ENCODE measurements at regions not wholly inside any gene's neighbourhood (a gene's known extent, or its start where the extent isn't known, plus 50 kb on each side); places are given as distances from the start of the nearest gene placed in this dataset.
A peak's percentile ranks its signal among the peaks of the same experiment; 100 is the strongest.
"Not testable (repeated sequence)": the region's sequence is repeated elsewhere in the genome, so short reads cannot be mapped to it uniquely, and the experiment has no call there.

- no peak for ATAC-seq (ENCODE audit: low read depth in 2 of 2)
- no peaks in the 10 kb centered on the region for H3K4me1 Mint-ChIP-seq
- no peaks in the 10 kb centered on the region for H3K36me3 Mint-ChIP-seq
- no peak overlapping the region for H3K27ac Mint-ChIP-seq
- no peaks in the 10 kb centered on the region for H3K9me3 Mint-ChIP-seq
- H3K27me3 Mint-ChIP-seq = no peaks in the 10 kb centered on the region
- DNase-seq = no peak
- H3K4me3 Mint-ChIP-seq = no peak overlapping the region
Measured at GRCh38 chr6:82419132-82419581, 55.5 kb downstream of the TPBG start.

- H3K4me1 Mint-ChIP-seq = no peaks in the 10 kb centered on the region
- DNase-seq (no peak), ATAC-seq (ENCODE audit: low read depth in 2 of 2) (no peak)
- H3K9me3 Mint-ChIP-seq = no peaks in the 10 kb centered on the region
- no peaks in the 10 kb centered on the region for H3K36me3 Mint-ChIP-seq
- H3K27ac Mint-ChIP-seq = no peak overlapping the region
- no peak overlapping the region for H3K4me3 Mint-ChIP-seq
- no peaks in the 10 kb centered on the region for H3K27me3 Mint-ChIP-seq
Measured at GRCh38 chr6:82419859-82420258, 56.2 kb downstream of the TPBG start.

GRCh38 chr6:82430611-82431010 lies 67.0 kb downstream of the TPBG start:
- Mint-ChIP-seq H3K9me3 (peaks cover 0 to 2% (median 0%) of the 10 kb centered on the region in 7 donors), H3K4me3 (no peak overlapping the region), H3K4me1 (no peaks in the 10 kb centered on the region), H3K27me3 (peaks cover 0 to 3% (median 0%) of the 10 kb centered on the region in 3 donors), H3K27ac (no peak overlapping the region), H3K36me3 (no peaks in the 10 kb centered on the region)
- ATAC-seq (ENCODE audit: low read depth in 2 of 2) (no peak), DNase-seq (no peak)

GRCh38 chr6:82436740-82437139 lies 73.1 kb downstream of the TPBG start:
- peaks cover 0 to 4% (median 0%) of the 10 kb centered on the region in 7 donors for H3K9me3 Mint-ChIP-seq
- no peak for DNase-seq
- no peaks in the 10 kb centered on the region for H3K36me3 Mint-ChIP-seq
- H3K27me3 Mint-ChIP-seq = no peaks in the 10 kb centered on the region
- no peaks in the 10 kb centered on the region for H3K4me1 Mint-ChIP-seq
- H3K27ac Mint-ChIP-seq = no peak overlapping the region
- no peak for ATAC-seq (ENCODE audit: low read depth in 2 of 2)
- no peak overlapping the region for H3K4me3 Mint-ChIP-seq

- Mint-ChIP-seq H3K4me1 (no peaks in the 10 kb centered on the region), H3K27me3 (no peaks in the 10 kb centered on the region), H3K27ac (no peak overlapping the region), H3K36me3 (no peaks in the 10 kb centered on the region), H3K4me3 (no peak overlapping the region), H3K9me3 (peaks cover 0 to 4% (median 0%) of the 10 kb centered on the region in 7 donors)
- DNase-seq (no peak), ATAC-seq (ENCODE audit: low read depth in 2 of 2) (no peak)
Measured at GRCh38 chr6:82437701-82438100, 74.1 kb downstream of the TPBG start.

- no peaks in the 10 kb centered on the region for H3K36me3 Mint-ChIP-seq
- DNase-seq = no peak
- no peak overlapping the region for H3K4me3 Mint-ChIP-seq
- peaks cover 0 to 4% (median 0%) of the 10 kb centered on the region in 7 donors for H3K9me3 Mint-ChIP-seq
- H3K27me3 Mint-ChIP-seq = no peaks in the 10 kb centered on the region
- H3K4me1 Mint-ChIP-seq = no peaks in the 10 kb centered on the region
- peak overlapping the region in 1 of 6 donors; percentile 33 for H3K27ac Mint-ChIP-seq
- no peak for ATAC-seq (ENCODE audit: low read depth in 2 of 2)
Measured at GRCh38 chr6:82441047-82441855, 77.6 kb downstream of the TPBG start.

GRCh38 chr6:82442061-82442719 lies 78.6 kb downstream of the TPBG start:
- H3K4me3 Mint-ChIP-seq = no peak overlapping the region
- H3K4me1 Mint-ChIP-seq = no peaks in the 10 kb centered on the region
- ATAC-seq (ENCODE audit: low read depth in 2 of 2) (no peak), DNase-seq (no peak)
- H3K36me3 Mint-ChIP-seq = no peaks in the 10 kb centered on the region
- H3K9me3 Mint-ChIP-seq = peaks cover 0 to 4% (median 0%) of the 10 kb centered on the region in 7 donors
- no peaks in the 10 kb centered on the region for H3K27me3 Mint-ChIP-seq
- no peak overlapping the region for H3K27ac Mint-ChIP-seq

- DNase-seq = no peak
- ATAC-seq (ENCODE audit: low read depth in 2 of 2) = no peak
- Mint-ChIP-seq H3K36me3 (no peaks in the 10 kb centered on the region), H3K27ac (no peak overlapping the region), H3K4me1 (no peaks in the 10 kb centered on the region), H3K27me3 (no peaks in the 10 kb centered on the region), H3K4me3 (no peak overlapping the region), H3K9me3 (peaks cover 6 to 36% (median 16%) of the 10 kb centered on the region in 7 donors)
Measured at GRCh38 chr6:82458147-82458546, 94.5 kb downstream of the TPBG start.

GRCh38 chr6:82458705-82459104 lies 95.1 kb downstream of the TPBG start:
- Mint-ChIP-seq H3K27ac (no peak overlapping the region), H3K4me1 (no peaks in the 10 kb centered on the region), H3K4me3 (no peak overlapping the region), H3K36me3 (no peaks in the 10 kb centered on the region), H3K9me3 (peaks cover 6 to 36% (median 16%) of the 10 kb centered on the region in 7 donors), H3K27me3 (no peaks in the 10 kb centered on the region)
- ATAC-seq (ENCODE audit: low read depth in 2 of 2) (no peak), DNase-seq (no peak)

- DNase-seq (no peak), ATAC-seq (ENCODE audit: low read depth in 2 of 2) (no peak)
- Mint-ChIP-seq H3K4me1 (no peaks in the 10 kb centered on the region), H3K27me3 (no peaks in the 10 kb centered on the region), H3K9me3 (peaks cover 0 to 25% (median 8%) of the 10 kb centered on the region in 7 donors), H3K27ac (no peak overlapping the region), H3K36me3 (no peaks in the 10 kb centered on the region), H3K4me3 (no peak overlapping the region)
Measured at GRCh38 chr6:82461536-82461935, 97.9 kb downstream of the TPBG start.

GRCh38 chr6:82467338-82467737 lies 103.7 kb downstream of the TPBG start:
- H3K27me3 Mint-ChIP-seq = no peaks in the 10 kb centered on the region
- H3K4me3 Mint-ChIP-seq = no peak overlapping the region
- no peaks in the 10 kb centered on the region for H3K4me1 Mint-ChIP-seq
- ATAC-seq (ENCODE audit: low read depth in 2 of 2) (no peak), DNase-seq (no peak)
- no peaks in the 10 kb centered on the region for H3K36me3 Mint-ChIP-seq
- peaks cover 3 to 26% (median 13%) of the 10 kb centered on the region in 7 donors for H3K9me3 Mint-ChIP-seq
- H3K27ac Mint-ChIP-seq = no peak overlapping the region

- H3K27ac Mint-ChIP-seq; H3K36me3 Mint-ChIP-seq; DNase-seq; ATAC-seq (ENCODE audit: low read depth in 2 of 2); H3K4me3 Mint-ChIP-seq; H3K4me1 Mint-ChIP-seq; H3K27me3 Mint-ChIP-seq: not testable (repeated sequence)
- peaks cover 3 to 30% (median 15%) of the 10 kb centered on the region in 7 donors for H3K9me3 Mint-ChIP-seq
Measured at GRCh38 chr6:82470123-82470522, 106.5 kb downstream of the TPBG start.

GRCh38 chr6:82475106-82475505 lies 111.5 kb downstream of the TPBG start:
- H3K27ac Mint-ChIP-seq; H3K4me3 Mint-ChIP-seq; ATAC-seq (ENCODE audit: low read depth in 2 of 2); H3K36me3 Mint-ChIP-seq; DNase-seq; H3K27me3 Mint-ChIP-seq; H3K4me1 Mint-ChIP-seq: not testable (repeated sequence)
- peaks cover 3 to 10% (median 5%) of the 10 kb centered on the region in 7 donors for H3K9me3 Mint-ChIP-seq

GRCh38 chr6:82484001-82484400 lies 120.4 kb downstream of the TPBG start:
- no peak for ATAC-seq (ENCODE audit: low read depth in 2 of 2)
- Mint-ChIP-seq H3K27me3 (no peaks in the 10 kb centered on the region), H3K9me3 (peaks cover 0 to 32% (median 13%) of the 10 kb centered on the region in 7 donors), H3K36me3 (no peaks in the 10 kb centered on the region), H3K27ac (no peak overlapping the region), H3K4me1 (no peaks in the 10 kb centered on the region), H3K4me3 (no peak overlapping the region)
- DNase-seq = no peak
